ENCODE measurements at regions not wholly inside any gene's neighbourhood (a gene's known extent, or its start where the extent isn't known, plus 50 kb on each side); places are given as distances from the start of the nearest gene placed in this dataset.

DNA sequence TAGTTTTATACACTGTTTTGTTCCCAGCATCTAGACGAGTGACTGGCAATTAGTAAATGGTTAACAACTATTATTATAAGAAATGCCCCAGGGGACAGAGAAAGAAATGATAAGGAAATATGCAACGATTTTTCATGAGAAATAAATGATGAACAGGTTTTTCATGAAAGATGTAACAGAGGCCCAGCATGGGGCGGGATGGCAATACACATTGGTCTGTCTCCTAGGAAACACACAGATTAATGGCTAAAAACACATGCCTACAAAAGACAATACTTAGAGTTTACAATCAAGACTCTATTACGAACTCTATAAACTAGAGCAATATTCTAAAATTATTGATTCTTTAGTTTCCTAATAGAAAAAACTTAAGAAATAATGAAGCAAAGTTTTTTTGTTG lies 441.5 kb upstream of the CDH9 start:
- no peak overlapping the region for H3K27ac ChIP-seq (ENCODE audit: low read depth, low read length)
- H3K27me3 ChIP-seq (ENCODE audit: control insufficient read depth, insufficient read depth, low read length) = no peaks in the 10 kb centered on the region
- DNase-seq (ENCODE audit: low read depth in 4 of 6, low spot score in 6 of 6) = no peak
- peaks cover 4% of the 10 kb centered on the region for H3K9me3 ChIP-seq (ENCODE audit: control insufficient read depth, insufficient read depth, low read length)
- H3K4me1 ChIP-seq (ENCODE audit: control insufficient read depth, insufficient read depth, low read length) = no peaks in the 10 kb centered on the region
- H3K36me3 ChIP-seq (ENCODE audit: control insufficient read depth, insufficient read depth, low read length) = no peaks in the 10 kb centered on the region
- no peak overlapping the region for H3K4me3 ChIP-seq (ENCODE audit: low read depth, low read length)
- WGBS (ENCODE audit: insufficient coverage) = no CpG with 5 or more reads among the region's 4 CpGs

DNA sequence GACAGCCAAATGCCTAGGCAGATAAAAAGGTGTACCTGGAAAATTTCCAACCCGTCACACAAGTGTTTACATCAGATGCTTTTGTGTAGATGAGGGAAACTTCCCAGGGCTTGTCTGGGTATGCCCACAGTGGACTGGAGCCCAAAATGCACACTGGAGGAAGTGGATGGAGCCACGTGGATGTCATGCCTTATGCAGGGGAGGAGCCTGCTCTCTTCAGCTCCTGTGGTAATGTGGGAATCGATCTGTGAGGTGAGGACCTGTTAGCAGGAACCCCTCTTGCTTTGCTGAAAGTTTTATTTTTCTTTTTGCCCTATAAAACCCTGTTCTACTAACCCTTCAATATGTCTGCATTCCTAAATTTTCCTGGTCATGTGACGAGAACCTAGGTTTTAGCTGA lies 439.2 kb upstream of the CDH9 start:
- no peaks in the 10 kb centered on the region for H3K36me3 ChIP-seq (ENCODE audit: control insufficient read depth, insufficient read depth, low read length)
- no peaks in the 10 kb centered on the region for H3K27me3 ChIP-seq (ENCODE audit: control insufficient read depth, insufficient read depth, low read length)
- H3K27ac ChIP-seq (ENCODE audit: low read depth, low read length) = no peak overlapping the region
- DNase-seq (ENCODE audit: low read depth in 4 of 6, low spot score in 6 of 6) = no peak
- no peak overlapping the region for H3K4me3 ChIP-seq (ENCODE audit: low read depth, low read length)
- H3K4me1 ChIP-seq (ENCODE audit: control insufficient read depth, insufficient read depth, low read length) = no peaks in the 10 kb centered on the region
- 81% methylated on average over 3 of the region's 4 CpGs for WGBS (ENCODE audit: insufficient coverage)
- peaks cover 4% of the 10 kb centered on the region for H3K9me3 ChIP-seq (ENCODE audit: control insufficient read depth, insufficient read depth, low read length)

DNA sequence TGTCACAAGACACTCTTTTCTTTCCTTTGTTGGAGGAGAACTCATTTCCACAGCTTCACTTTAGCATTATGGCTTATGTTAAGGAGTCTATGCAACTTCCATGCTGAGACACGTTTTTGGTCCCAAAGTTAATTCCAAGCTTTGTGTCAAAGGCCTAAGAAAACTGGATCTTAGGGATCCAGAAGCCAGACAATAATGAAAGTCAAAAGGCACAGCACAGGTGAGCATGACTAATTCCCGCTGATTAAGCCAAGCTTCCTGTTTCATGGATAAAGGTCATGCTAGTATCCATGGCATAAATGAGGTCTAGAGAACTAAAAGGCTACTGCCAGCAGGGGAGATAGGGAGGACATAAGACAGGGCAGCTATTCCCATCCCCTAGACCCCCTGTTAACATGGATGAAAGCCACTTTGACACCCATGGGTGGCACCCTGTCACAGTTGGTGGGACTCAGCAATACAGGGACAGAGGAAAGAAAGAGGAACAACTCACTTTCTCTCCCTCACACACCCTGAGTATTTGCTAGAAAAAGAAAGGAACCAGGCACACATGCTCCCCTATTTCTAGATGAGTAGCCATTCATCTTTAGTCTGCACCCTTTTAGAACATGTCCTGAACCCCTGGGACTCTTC lies 438.1 kb upstream of the CDH9 start:
- H3K27me3 ChIP-seq (ENCODE audit: control insufficient read depth, insufficient read depth, low read length) = no peaks in the 10 kb centered on the region
- H3K27ac ChIP-seq (ENCODE audit: low read depth, low read length) = no peak overlapping the region
- peaks cover 4% of the 10 kb centered on the region for H3K9me3 ChIP-seq (ENCODE audit: control insufficient read depth, insufficient read depth, low read length)
- H3K36me3 ChIP-seq (ENCODE audit: control insufficient read depth, insufficient read depth, low read length) = no peaks in the 10 kb centered on the region
- DNase-seq (ENCODE audit: low read depth in 4 of 6, low spot score in 6 of 6) = no peak
- 100% methylated on average over 2 of the region's 2 CpGs for WGBS (ENCODE audit: insufficient coverage)
- no peak overlapping the region for H3K4me3 ChIP-seq (ENCODE audit: low read depth, low read length)
- no peaks in the 10 kb centered on the region for H3K4me1 ChIP-seq (ENCODE audit: control insufficient read depth, insufficient read depth, low read length)

DNA sequence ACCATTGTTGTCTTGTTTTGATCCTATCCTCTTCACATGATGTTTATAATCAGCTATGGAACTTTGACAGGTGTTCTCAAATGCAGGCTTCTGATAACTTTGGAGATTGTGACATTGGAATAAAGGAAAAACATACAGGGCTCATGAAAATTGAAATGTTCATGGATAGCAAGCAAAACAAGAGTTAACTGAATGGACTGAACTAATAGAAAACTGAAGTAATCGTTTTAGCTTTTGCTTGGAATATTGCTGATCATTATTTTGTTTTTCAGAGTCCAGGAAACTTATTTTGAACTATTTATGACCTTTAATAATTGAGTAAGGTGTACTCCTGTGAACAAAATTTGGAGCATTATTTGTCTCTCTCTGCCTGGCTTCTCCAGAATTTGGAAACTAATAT lies 436.7 kb upstream of the CDH9 start:
- WGBS (ENCODE audit: insufficient coverage) = 80% methylated on average over 1 of the region's 1 CpG
- DNase-seq (ENCODE audit: low read depth in 4 of 6, low spot score in 6 of 6) = no peak

DNA sequence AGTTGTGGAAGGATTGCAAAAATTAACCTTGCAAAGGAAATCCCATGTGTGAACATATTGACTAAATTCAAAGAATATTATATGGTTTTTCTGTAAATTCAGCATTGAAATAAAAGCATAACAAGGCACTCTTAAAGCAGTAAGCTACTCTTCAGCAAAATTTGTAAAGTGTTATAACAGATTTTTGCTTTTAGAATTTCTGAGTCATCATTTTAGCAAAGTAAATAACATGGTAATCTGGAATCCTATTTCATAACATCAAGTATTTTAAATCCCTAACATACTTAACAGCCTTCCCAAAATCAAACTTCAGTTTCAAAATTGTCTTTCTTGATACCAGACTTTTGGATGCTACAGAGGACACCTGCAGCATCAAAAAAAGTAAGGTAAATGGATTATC lies 436.0 kb upstream of the CDH9 start:
- Histone ChIP-seq H3K27me3 (ENCODE audit: control insufficient read depth, insufficient read depth, low read length) (no peaks in the 10 kb centered on the region), H3K36me3 (ENCODE audit: control insufficient read depth, insufficient read depth, low read length) (no peaks in the 10 kb centered on the region), H3K27ac (ENCODE audit: low read depth, low read length) (no peak overlapping the region), H3K9me3 (ENCODE audit: control insufficient read depth, insufficient read depth, low read length) (peaks cover 4% of the 10 kb centered on the region), H3K4me1 (ENCODE audit: control insufficient read depth, insufficient read depth, low read length) (no peaks in the 10 kb centered on the region), H3K4me3 (ENCODE audit: low read depth, low read length) (no peak overlapping the region)
- DNase-seq (ENCODE audit: low read depth in 4 of 6, low spot score in 6 of 6) = no peak

More for the DNA sequence above, 436.7 kb upstream of the CDH9 start:
- no peak overlapping the region for H3K27ac ChIP-seq (ENCODE audit: low read depth, low read length)
- H3K4me1 ChIP-seq (ENCODE audit: control insufficient read depth, insufficient read depth, low read length) = no peaks in the 10 kb centered on the region
- no peak overlapping the region for H3K4me3 ChIP-seq (ENCODE audit: low read depth, low read length)
- no peaks in the 10 kb centered on the region for H3K27me3 ChIP-seq (ENCODE audit: control insufficient read depth, insufficient read depth, low read length)
- peaks cover 4% of the 10 kb centered on the region for H3K9me3 ChIP-seq (ENCODE audit: control insufficient read depth, insufficient read depth, low read length)
- no peaks in the 10 kb centered on the region for H3K36me3 ChIP-seq (ENCODE audit: control insufficient read depth, insufficient read depth, low read length)

DNA sequence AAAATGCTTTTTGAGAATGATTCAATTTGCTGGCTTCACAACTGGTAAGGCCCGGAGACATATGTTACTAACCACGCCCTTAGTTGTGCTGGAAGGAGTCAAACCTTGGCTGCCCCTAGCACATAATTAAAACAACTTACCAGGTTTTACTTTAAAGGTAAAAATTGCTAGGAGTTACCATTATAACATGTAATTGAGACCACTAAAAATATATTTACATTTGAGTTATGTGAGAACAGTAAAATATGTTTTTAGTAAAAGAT lies 435.6 kb upstream of the CDH9 start:
- Histone ChIP-seq H3K27ac (ENCODE audit: low read depth, low read length) (no peak overlapping the region), H3K27me3 (ENCODE audit: control insufficient read depth, insufficient read depth, low read length) (no peaks in the 10 kb centered on the region), H3K4me3 (ENCODE audit: low read depth, low read length) (no peak overlapping the region), H3K4me1 (ENCODE audit: control insufficient read depth, insufficient read depth, low read length) (no peaks in the 10 kb centered on the region), H3K36me3 (ENCODE audit: control insufficient read depth, insufficient read depth, low read length) (no peaks in the 10 kb centered on the region), H3K9me3 (ENCODE audit: control insufficient read depth, insufficient read depth, low read length) (peaks cover 4% of the 10 kb centered on the region)
- no CpG with 5 or more reads among the region's 2 CpGs for WGBS (ENCODE audit: insufficient coverage)
- no peak for DNase-seq (ENCODE audit: low read depth in 4 of 6, low spot score in 6 of 6)

DNA sequence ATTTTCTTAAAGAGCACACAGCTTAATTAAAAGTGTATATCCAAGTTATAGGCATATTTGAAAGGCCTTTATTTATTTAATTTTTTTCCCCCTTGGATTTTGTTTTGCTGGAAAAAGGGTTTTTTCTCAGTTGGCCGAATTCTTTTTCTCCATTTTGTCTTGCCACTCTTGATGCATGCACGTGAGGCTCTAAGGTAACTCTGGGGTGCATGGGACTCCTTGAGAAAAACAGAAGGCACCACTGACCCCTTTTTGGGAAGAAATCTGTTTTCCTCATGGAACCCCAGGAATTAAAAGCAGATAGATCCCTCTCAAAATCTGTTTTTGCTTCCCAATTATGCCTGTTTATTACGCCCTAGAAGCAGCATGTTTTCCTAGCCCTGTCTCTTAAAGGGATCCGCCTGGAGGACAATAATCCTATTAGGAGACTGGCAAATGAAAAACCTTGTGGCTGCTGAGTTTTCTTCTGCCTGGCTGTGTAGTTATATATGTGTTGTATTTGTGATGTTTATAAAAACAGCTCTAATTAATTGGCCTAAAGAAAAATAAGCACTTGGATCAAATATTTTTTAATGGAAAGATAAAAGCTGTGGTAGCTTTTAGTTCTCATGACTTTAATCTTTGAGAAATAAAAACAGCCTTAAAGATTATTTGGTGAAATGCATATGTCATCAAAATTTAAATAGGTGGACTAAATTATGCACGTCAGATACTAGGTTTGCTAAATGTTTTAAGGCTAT lies 435.1 kb upstream of the CDH9 start:
- no peaks in the 10 kb centered on the region for H3K27me3 ChIP-seq (ENCODE audit: control insufficient read depth, insufficient read depth, low read length)
- H3K9me3 ChIP-seq (ENCODE audit: control insufficient read depth, insufficient read depth, low read length) = peaks cover 4% of the 10 kb centered on the region
- H3K4me3 ChIP-seq (ENCODE audit: low read depth, low read length) = no peak overlapping the region
- no peaks in the 10 kb centered on the region for H3K4me1 ChIP-seq (ENCODE audit: control insufficient read depth, insufficient read depth, low read length)
- no peak overlapping the region for H3K27ac ChIP-seq (ENCODE audit: low read depth, low read length)
- 94% methylated on average over 2 of the region's 5 CpGs for WGBS (ENCODE audit: insufficient coverage)
- no peaks in the 10 kb centered on the region for H3K36me3 ChIP-seq (ENCODE audit: control insufficient read depth, insufficient read depth, low read length)
- no peak for DNase-seq (ENCODE audit: low read depth in 4 of 6, low spot score in 6 of 6)

DNA sequence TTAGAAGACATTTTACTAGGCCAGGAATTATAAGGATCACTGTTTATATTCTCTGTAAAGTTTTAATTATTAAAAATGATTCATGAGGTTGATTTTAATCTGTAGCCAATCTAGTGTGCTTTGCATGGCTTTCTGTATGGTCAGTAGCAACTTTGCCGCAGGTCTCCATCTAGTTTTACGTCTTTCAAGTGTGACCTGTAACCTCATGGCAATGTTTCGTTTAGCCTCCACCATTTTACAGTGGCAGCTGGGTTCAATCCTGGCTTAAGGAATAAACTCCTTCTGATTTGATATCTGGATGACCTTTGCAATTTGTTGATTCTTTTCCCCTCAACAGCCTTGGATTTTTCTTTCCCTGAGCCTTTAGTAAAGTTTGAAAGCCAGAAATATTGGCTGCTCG lies 434.5 kb upstream of the CDH9 start:
- 73% methylated on average over 3 of the region's 4 CpGs for WGBS (ENCODE audit: insufficient coverage)
- H3K4me1 ChIP-seq (ENCODE audit: control insufficient read depth, insufficient read depth, low read length) = no peaks in the 10 kb centered on the region
- H3K36me3 ChIP-seq (ENCODE audit: control insufficient read depth, insufficient read depth, low read length) = no peaks in the 10 kb centered on the region
- DNase-seq (ENCODE audit: low read depth in 4 of 6, low spot score in 6 of 6) = no peak
- H3K27me3 ChIP-seq (ENCODE audit: control insufficient read depth, insufficient read depth, low read length) = no peaks in the 10 kb centered on the region
- H3K27ac ChIP-seq (ENCODE audit: low read depth, low read length) = no peak overlapping the region
- no peak overlapping the region for H3K4me3 ChIP-seq (ENCODE audit: low read depth, low read length)
- H3K9me3 ChIP-seq (ENCODE audit: control insufficient read depth, insufficient read depth, low read length) = peaks cover 4% of the 10 kb centered on the region

DNA sequence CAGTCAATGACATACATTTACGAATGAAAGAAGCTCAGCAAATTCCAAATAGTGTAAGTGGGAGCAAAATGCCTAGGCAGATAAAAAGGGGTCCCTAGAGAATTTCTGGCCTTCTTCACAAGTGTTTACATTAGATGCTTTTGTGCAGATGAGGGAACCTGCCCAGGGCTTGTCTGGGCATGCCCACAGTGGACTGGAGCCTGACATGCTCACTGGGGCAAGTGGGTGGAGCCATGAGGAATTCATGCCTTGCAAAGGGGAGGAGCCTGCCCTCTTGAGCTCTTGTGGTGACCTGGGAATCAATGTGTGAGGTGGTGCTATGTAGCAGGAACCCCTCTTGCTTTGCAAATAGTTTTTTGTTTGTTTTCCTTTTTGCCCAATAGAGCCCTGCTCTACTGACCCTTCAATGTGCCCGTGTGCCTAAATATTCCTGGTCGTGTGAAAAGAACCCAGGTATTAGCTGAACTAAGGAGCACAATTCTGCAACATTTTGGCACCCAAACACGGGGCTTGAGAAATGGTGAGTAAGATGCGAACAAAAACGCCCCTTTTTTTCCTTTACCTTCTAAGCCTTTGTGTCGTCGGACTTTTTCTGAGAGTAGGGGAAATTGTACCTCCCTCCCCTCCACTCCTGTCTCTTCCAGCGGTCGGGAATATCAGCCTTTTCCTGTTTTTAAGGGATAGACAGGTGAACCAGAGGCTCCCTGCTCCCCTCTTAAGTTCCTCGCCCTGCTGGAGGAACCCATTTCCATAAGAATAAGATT lies 433.8 kb upstream of the CDH9 start:
- H3K27ac ChIP-seq (ENCODE audit: low read depth, low read length) = no peak overlapping the region
- H3K36me3 ChIP-seq (ENCODE audit: control insufficient read depth, insufficient read depth, low read length) = no peaks in the 10 kb centered on the region
- no peaks in the 10 kb centered on the region for H3K27me3 ChIP-seq (ENCODE audit: control insufficient read depth, insufficient read depth, low read length)
- DNase-seq (ENCODE audit: low read depth in 4 of 6, low spot score in 6 of 6) = no peak
- H3K9me3 ChIP-seq (ENCODE audit: control insufficient read depth, insufficient read depth, low read length) = peaks cover 4% of the 10 kb centered on the region
- H3K4me1 ChIP-seq (ENCODE audit: control insufficient read depth, insufficient read depth, low read length) = no peaks in the 10 kb centered on the region
- H3K4me3 ChIP-seq (ENCODE audit: low read depth, low read length) = no peak overlapping the region
- 100% methylated on average over 1 of the region's 11 CpGs for WGBS (ENCODE audit: insufficient coverage)

DNA sequence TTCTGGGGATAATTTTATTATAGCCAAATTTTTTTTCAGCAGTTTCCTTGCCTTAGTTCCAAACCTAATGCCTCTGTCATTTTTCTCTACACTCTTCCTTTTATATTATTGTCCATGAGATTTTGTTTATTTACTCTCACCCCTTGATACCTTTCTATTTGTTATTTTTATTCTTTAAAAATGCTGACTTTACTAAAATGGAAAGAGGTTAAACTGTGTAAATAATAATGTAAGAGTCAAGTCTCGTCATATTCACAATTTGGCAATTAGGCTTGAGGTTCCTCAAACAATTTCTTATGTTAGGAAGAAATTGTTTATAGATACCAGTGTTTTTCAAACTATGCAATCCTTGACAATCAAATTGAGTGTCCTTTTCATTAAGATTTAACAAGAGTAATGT lies 428.6 kb upstream of the CDH9 start:
- no peaks in the 10 kb centered on the region for H3K9me3 ChIP-seq (ENCODE audit: control insufficient read depth, insufficient read depth, low read length)
- no peaks in the 10 kb centered on the region for H3K27me3 ChIP-seq (ENCODE audit: control insufficient read depth, insufficient read depth, low read length)
- no peaks in the 10 kb centered on the region for H3K36me3 ChIP-seq (ENCODE audit: control insufficient read depth, insufficient read depth, low read length)
- H3K4me3 ChIP-seq (ENCODE audit: low read depth, low read length) = no peak overlapping the region
- DNase-seq (ENCODE audit: low read depth in 4 of 6, low spot score in 6 of 6) = no peak
- H3K27ac ChIP-seq (ENCODE audit: low read depth, low read length) = no peak overlapping the region
- H3K4me1 ChIP-seq (ENCODE audit: control insufficient read depth, insufficient read depth, low read length) = no peaks in the 10 kb centered on the region
- WGBS (ENCODE audit: insufficient coverage) = no CpG with 5 or more reads among the region's 1 CpG

All from spinal cord (tissue), 9 donors.